Skeletal muscle satellite cell (primary cell): ENCODE measurements at regions not wholly inside any gene's neighbourhood (a gene's known extent, or its start where the extent isn't known, plus 50 kb on each side); places are given as distances from the start of the nearest gene placed in this dataset.

Experiments
- H3K27me3 ChIP-seq: 2 replicates; pipeline ENCODE4 v1.7.0; 2013; ENCODE audit warnings: low read length; ENCODE audit not compliant: control insufficient read depth, insufficient read depth
- H3K36me3 ChIP-seq: 2 replicates; pipeline ENCODE4 v1.7.0; 2013; ENCODE audit warnings: mild to moderate bottlenecking, control low read depth, low read length; ENCODE audit not compliant: insufficient read depth
- H3K4me1 ChIP-seq: 2 replicates; pipeline ENCODE4 v1.7.0; 2013; ENCODE audit warnings: low read length; ENCODE audit not compliant: control insufficient read depth, insufficient read depth
- H3K4me2 ChIP-seq: 2 replicates; pipeline ENCODE4 v1.7.0; 2013; ENCODE audit warnings: mild to moderate bottlenecking, low read length
- H3K4me3 ChIP-seq: 2 replicates; pipeline ENCODE4 v1.7.0; 2013; ENCODE audit warnings: low read length
- H3K9ac ChIP-seq: 2 replicates; pipeline ENCODE4 v1.7.0; 2013; ENCODE audit warnings: mild to moderate bottlenecking, low read depth, low read length, moderate library complexity
- H3K9me3 ChIP-seq: replicated peaks from 2 replicates; pipeline ENCODE4 v1.7.0; 2013; ENCODE audit warnings: mild to moderate bottlenecking, control low read depth, low read length

DNA sequence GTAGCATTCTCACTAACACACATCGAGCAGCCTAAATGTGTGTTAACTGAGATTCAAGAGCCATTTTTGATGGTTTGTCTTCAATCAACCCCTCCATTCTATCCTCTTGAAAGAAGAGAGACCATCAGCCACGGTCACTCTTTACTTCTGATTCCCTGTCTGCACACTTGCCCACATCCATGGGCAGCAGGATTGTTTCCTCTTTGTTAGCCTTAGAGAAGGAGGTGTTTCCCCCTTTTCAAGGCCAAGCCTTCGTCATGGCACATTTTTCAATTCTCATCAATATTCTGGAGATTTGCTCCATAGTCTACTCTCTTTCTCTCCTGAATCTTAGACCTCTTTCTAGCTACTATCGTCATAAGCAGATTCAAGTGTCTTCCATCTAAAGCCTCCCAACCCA is 522.4 kb upstream of the NAALADL2 start:
- peaks cover 2% of the 10 kb centered on the region for H3K4me1 ChIP-seq
- no peaks in the 10 kb centered on the region for H3K36me3 ChIP-seq
- H3K27me3 ChIP-seq: no peaks in the 10 kb centered on the region
- no peak overlapping the region for H3K4me2 ChIP-seq
- no peak overlapping the region for H3K9ac ChIP-seq
- no peak overlapping the region for H3K4me3 ChIP-seq
- no peaks in the 10 kb centered on the region for H3K9me3 ChIP-seq

DNA sequence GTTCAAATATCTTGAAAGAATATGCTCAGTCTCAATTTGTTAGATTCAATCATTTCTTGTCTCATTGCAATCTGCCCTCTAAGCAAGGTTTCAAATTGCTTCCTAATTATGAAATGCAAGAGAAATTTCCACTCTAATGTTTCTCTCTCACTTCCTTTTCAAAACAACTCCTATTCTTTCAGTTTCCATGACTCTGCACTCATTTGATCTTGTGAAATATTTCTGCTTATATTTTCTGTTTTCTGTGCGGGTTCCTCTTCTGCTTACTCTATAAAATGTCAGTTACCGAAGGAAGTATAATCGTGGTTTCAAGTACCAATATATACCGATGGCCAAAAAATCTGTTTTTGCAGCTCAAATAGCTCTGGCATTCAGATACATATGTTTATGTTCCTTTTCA is 521.9 kb upstream of the NAALADL2 start:
- no peaks in the 10 kb centered on the region for H3K27me3 ChIP-seq
- peaks cover 6% of the 10 kb centered on the region for H3K4me1 ChIP-seq
- H3K4me2 ChIP-seq: no peak overlapping the region
- no peaks in the 10 kb centered on the region for H3K36me3 ChIP-seq
- H3K9ac ChIP-seq: no peak overlapping the region
- H3K9me3 ChIP-seq: no peaks in the 10 kb centered on the region
- H3K4me3 ChIP-seq: no peak overlapping the region

GRCh38 chr3:174340624-174341587 is 518.2 kb upstream of the NAALADL2 start:
- Histone ChIP-seq H3K9me3 (no peaks in the 10 kb centered on the region), H3K9ac (no peak overlapping the region), H3K4me1 (peaks cover 10% of the 10 kb centered on the region), H3K4me2 (no peak overlapping the region), H3K27me3 (no peaks in the 10 kb centered on the region), H3K4me3 (no peak overlapping the region), H3K36me3 (no peaks in the 10 kb centered on the region)

- Histone ChIP-seq H3K4me2 (no peak overlapping the region), H3K27me3 (no peaks in the 10 kb centered on the region), H3K4me1 (peaks cover 10% of the 10 kb centered on the region), H3K9ac (no peak overlapping the region), H3K9me3 (no peaks in the 10 kb centered on the region), H3K36me3 (no peaks in the 10 kb centered on the region), H3K4me3 (no peak overlapping the region)
Measured at GRCh38 chr3:174342171-174342570, 517.0 kb upstream of the NAALADL2 start.

GRCh38 chr3:174342941-174343501 is 516.1 kb upstream of the NAALADL2 start:
- H3K4me3 ChIP-seq: no peak overlapping the region
- H3K9ac ChIP-seq: no peak overlapping the region
- H3K4me1 ChIP-seq: peaks cover 10% of the 10 kb centered on the region
- no peaks in the 10 kb centered on the region for H3K9me3 ChIP-seq
- H3K4me2 ChIP-seq: no peak overlapping the region
- H3K27me3 ChIP-seq: no peaks in the 10 kb centered on the region
- no peaks in the 10 kb centered on the region for H3K36me3 ChIP-seq

DNA sequence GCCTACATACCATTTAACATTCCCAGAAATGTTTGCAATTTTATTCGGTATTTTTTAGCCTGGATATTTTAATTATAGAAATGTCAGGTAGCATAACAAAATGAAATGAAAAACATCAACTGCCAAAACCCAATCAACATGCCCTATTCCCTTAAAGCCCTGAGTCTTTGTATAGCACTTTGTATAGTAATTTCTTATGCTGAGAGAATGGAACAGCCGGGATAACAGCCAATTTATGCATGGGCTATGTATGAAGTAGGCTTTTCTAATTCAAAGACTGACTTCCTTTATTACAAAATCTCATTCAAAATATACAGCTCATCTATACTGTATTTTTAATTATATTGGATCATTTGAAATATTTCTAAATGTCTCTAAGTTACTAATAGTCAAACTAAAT is 513.0 kb upstream of the NAALADL2 start:
- H3K27me3 ChIP-seq: no peaks in the 10 kb centered on the region
- peaks cover 10% of the 10 kb centered on the region for H3K4me1 ChIP-seq
- H3K4me3 ChIP-seq: no peak overlapping the region
- no peak overlapping the region for H3K4me2 ChIP-seq
- H3K36me3 ChIP-seq: no peaks in the 10 kb centered on the region
- H3K9ac ChIP-seq: no peak overlapping the region
- H3K9me3 ChIP-seq: no peaks in the 10 kb centered on the region

DNA sequence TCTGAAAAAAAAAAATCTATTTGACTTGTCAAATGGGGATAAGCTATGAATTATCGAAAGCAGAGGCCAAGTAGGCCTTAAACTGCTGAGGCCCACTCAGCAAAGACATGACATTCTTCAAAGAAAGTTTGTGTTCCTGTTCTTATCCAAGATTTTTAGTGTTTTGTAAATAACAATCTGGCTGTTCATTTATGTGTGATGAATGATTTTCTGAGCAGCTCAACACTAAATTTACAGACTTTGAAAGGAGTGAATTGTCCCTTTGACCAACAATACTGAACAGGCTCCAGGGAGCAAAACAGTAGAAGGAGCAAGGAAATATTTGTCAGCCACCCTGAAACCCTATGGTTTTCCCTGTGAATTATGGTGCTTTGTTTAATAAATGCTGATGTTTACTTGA is 512.6 kb upstream of the NAALADL2 start:
- H3K9me3 ChIP-seq: no peaks in the 10 kb centered on the region
- no peaks in the 10 kb centered on the region for H3K27me3 ChIP-seq
- no peak overlapping the region for H3K4me2 ChIP-seq
- H3K9ac ChIP-seq: no peak overlapping the region
- no peaks in the 10 kb centered on the region for H3K36me3 ChIP-seq
- no peak overlapping the region for H3K4me3 ChIP-seq
- peaks cover 10% of the 10 kb centered on the region for H3K4me1 ChIP-seq

DNA sequence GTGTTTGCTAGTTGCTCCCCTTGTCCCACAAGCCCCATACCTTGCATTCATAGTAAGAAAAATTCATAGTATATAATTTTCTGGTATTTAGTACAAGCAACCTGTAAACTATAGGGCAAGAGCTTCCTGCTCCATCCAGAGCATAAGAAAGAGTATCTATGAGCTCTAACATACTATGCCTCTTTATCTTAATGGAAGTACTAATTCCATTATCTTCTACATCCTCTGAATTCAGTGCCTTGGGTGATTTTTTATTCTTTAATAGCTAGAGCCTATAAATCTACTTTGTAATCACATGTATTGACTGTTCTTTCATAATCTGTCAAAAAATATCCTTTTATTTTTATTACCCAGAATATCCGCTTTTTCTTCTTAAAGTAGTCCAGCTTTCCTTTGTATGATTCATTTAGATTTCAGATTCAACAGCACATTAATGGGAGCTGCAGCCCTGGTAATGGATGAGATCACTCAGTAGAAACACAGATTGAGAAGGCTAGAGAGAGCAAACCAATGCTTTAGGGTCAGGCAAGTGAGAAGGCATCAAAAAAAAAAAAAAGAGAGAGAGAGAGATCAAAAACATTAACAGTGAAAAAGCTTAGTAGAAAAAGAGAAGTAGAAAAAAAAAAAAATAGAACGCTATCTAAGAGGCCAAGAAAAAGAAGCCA is 511.5 kb upstream of the NAALADL2 start:
- H3K9ac ChIP-seq: no peak overlapping the region
- H3K4me2 ChIP-seq: no peak overlapping the region
- H3K9me3 ChIP-seq: no peaks in the 10 kb centered on the region
- no peaks in the 10 kb centered on the region for H3K4me1 ChIP-seq
- H3K4me3 ChIP-seq: no peak overlapping the region
- H3K36me3 ChIP-seq: no peaks in the 10 kb centered on the region
- H3K27me3 ChIP-seq: no peaks in the 10 kb centered on the region

GRCh38 chr3:174352227-174352626 is 506.9 kb upstream of the NAALADL2 start:
- Histone ChIP-seq H3K27me3 (no peaks in the 10 kb centered on the region), H3K4me2 (no peak overlapping the region), H3K4me3 (no peak overlapping the region), H3K9ac (no peak overlapping the region), H3K36me3 (no peaks in the 10 kb centered on the region), H3K4me1 (no peaks in the 10 kb centered on the region), H3K9me3 (no peaks in the 10 kb centered on the region)

DNA sequence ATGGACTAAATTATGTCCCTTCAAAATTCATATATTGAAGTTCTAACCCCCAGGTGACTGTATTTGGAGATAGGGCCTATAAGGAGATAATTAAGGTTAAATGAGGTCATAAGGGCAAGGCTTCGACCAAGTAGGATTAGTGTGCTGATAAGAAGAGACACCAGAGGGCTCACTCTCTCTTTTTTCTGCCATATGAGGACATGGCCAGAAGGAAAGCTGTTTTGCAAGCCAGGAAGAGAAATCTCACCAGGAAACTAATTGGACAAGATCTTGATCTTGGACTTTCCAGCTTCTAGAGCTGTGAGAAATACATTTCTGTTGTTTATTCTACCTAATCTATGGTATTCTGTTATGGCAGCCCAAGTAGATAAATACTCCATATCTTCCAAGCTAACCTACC is 503.6 kb upstream of the NAALADL2 start:
- no peaks in the 10 kb centered on the region for H3K36me3 ChIP-seq
- no peaks in the 10 kb centered on the region for H3K4me1 ChIP-seq
- no peaks in the 10 kb centered on the region for H3K27me3 ChIP-seq
- H3K4me2 ChIP-seq: no peak overlapping the region
- H3K4me3 ChIP-seq: no peak overlapping the region
- no peaks in the 10 kb centered on the region for H3K9me3 ChIP-seq
- no peak overlapping the region for H3K9ac ChIP-seq

- no peak overlapping the region for H3K4me3 ChIP-seq
- no peaks in the 10 kb centered on the region for H3K9me3 ChIP-seq
- H3K4me1 ChIP-seq: no peaks in the 10 kb centered on the region
- no peaks in the 10 kb centered on the region for H3K27me3 ChIP-seq
- no peak overlapping the region for H3K9ac ChIP-seq
- no peaks in the 10 kb centered on the region for H3K36me3 ChIP-seq
- H3K4me2 ChIP-seq: no peak overlapping the region
Measured at GRCh38 chr3:174356596-174356995, 502.5 kb upstream of the NAALADL2 start.
